ENCODE measurements at regions not wholly inside any gene's neighbourhood (a gene's known extent, or its start where the extent isn't known, plus 50 kb on each side); places are given as distances from the start of the nearest gene placed in this dataset.

DNA sequence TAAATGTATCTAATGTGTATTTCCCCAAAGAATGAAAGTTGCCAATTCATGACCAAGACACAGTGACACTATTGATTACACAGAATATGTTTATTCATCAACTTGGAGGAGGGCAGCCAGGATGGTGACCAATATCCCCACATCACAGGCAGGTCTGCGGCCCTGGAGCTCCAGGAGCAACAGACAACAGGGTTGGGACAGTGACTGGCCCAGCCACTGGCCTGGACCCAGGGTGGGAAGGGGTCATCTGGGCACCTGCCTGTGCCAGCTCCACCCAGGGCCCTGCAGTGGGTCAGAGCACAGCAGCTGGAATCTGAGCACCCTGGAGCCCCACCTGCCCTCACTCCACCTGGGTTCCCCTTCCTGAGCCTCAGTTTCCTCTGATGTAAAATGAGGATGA lies 466.1 kb downstream of the MATN1 start:
- TF ChIP-seq, protein P1, sequence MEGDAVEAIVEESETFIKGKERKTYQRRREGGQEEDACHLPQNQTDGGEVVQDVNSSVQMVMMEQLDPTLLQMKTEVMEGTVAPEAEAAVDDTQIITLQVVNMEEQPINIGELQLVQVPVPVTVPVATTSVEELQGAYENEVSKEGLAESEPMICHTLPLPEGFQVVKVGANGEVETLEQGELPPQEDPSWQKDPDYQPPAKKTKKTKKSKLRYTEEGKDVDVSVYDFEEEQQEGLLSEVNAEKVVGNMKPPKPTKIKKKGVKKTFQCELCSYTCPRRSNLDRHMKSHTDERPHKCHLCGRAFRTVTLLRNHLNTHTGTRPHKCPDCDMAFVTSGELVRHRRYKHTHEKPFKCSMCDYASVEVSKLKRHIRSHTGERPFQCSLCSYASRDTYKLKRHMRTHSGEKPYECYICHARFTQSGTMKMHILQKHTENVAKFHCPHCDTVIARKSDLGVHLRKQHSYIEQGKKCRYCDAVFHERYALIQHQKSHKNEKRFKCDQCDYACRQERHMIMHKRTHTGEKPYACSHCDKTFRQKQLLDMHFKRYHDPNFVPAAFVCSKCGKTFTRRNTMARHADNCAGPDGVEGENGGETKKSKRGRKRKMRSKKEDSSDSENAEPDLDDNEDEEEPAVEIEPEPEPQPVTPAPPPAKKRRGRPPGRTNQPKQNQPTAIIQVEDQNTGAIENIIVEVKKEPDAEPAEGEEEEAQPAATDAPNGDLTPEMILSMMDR (IDR thresholded peaks at IDR 0.05): no peak
- no peak for TF ChIP-seq EZH2phosphoT487 (IDR thresholded peaks at IDR 0.05)

Measured in neural progenitor cell (in vitro differentiated cells).